Liver (tissue), 8 donors: ENCODE measurements at regions not wholly inside any gene's neighbourhood (a gene's known extent, or its start where the extent isn't known, plus 50 kb on each side); places are given as distances from the start of the nearest gene placed in this dataset.
A peak's percentile ranks its signal among the peaks of the same experiment; 100 is the strongest.

Source experiments
- DNase-seq: peaks from one replicate; pipeline ENCODE4 v3.0.0-alpha.2; 2017; ENCODE audit warnings: low spot score
- H3K27ac ChIP-seq, 2 donors: one replicate each; pipeline ENCODE4 v1.7.0; 2013; ENCODE audit warnings: inconsistent platforms in 2 of 2, low read length in 2 of 2, control low read depth in 1 of 2, low read depth in 1 of 2, mild to moderate bottlenecking in 1 of 2
- H3K27me3 ChIP-seq, 4 donors: one replicate each; pipeline versions ENCODE4 v1.6.1 to v1.7.0; 2013; ENCODE audit warnings: low read length in 3 of 4, inconsistent platforms in 1 of 4, mild to moderate bottlenecking in 1 of 4, moderate library complexity in 1 of 4; ENCODE audit not compliant: control insufficient read depth in 4 of 4, insufficient read depth in 4 of 4
- H3K36me3 ChIP-seq, 4 donors: one replicate each; pipeline versions ENCODE4 v1.6.1 to v1.7.0; 2013; ENCODE audit warnings: low read length in 3 of 4, mild to moderate bottlenecking in 3 of 4, low read depth in 1 of 4, moderate library complexity in 1 of 4; ENCODE audit not compliant: control insufficient read depth in 4 of 4, insufficient read depth in 3 of 4
- H3K4me1 ChIP-seq, 4 donors: one replicate each; pipeline versions ENCODE4 v1.6.1 to v1.7.0; 2013; ENCODE audit warnings: low read length in 3 of 4, mild to moderate bottlenecking in 3 of 4, moderate library complexity in 1 of 4; ENCODE audit not compliant: control insufficient read depth in 4 of 4, insufficient read depth in 4 of 4
- H3K4me3 ChIP-seq, 3 donors: one replicate each; pipeline versions ENCODE4 v1.6.1 to v1.7.0; 2013; ENCODE audit warnings: low read length in 3 of 3, control low read depth in 1 of 3, low read depth in 1 of 3, mild to moderate bottlenecking in 1 of 3
- H3K9ac ChIP-seq, 2 donors: one replicate each; pipeline ENCODE4 v1.7.0; 2013; ENCODE audit warnings: low read length in 2 of 2, mild to moderate bottlenecking in 2 of 2, moderate library complexity in 2 of 2, control low read depth in 1 of 2, low read depth in 1 of 2
- H3K9me3 ChIP-seq, 4 donors: one replicate each; pipeline versions ENCODE4 v1.6.1 to v1.7.0; 2013; ENCODE audit warnings: low read length in 3 of 4; ENCODE audit not compliant: control insufficient read depth in 4 of 4
- ATF3 ChIP-seq: IDR thresholded peaks from 2 replicates; pipeline ENCODE4 v1.6.1; 2016; ENCODE audit warnings: antibody characterized with exemption
- CTCF ChIP-seq: fragments of 150-350 bp; IDR thresholded peaks from 2 replicates; pipeline ENCODE4 v1.5.1; 2017; ENCODE audit warnings: improper control_type of control experiment, low read depth, low read length; ENCODE audit not compliant: missing input control
- FOXA2 ChIP-seq: IDR thresholded peaks from 2 replicates; pipeline ENCODE4 v1.6.1; 2016; ENCODE audit warnings: antibody characterized with exemption
- MAX ChIP-seq: IDR thresholded peaks from 2 replicates; pipeline ENCODE4 v1.6.1; 2016; ENCODE audit warnings: antibody characterized with exemption
- RAD21 ChIP-seq, 2 donors: IDR thresholded peaks; 2 replicates each; pipeline ENCODE4 v1.6.1; 2016; ENCODE audit warnings: antibody characterized with exemption in 2 of 2, mild to moderate bottlenecking in 2 of 2
- SP1 ChIP-seq: IDR thresholded peaks from 2 replicates; pipeline ENCODE4 v1.6.1; 2018; ENCODE audit warnings: antibody characterized with exemption, mild to moderate bottlenecking
- YY1 ChIP-seq: IDR thresholded peaks from 2 replicates; pipeline ENCODE4 v1.6.1; 2016; ENCODE audit warnings: antibody characterized with exemption, mild to moderate bottlenecking
- WGBS: extraction: QIAGEN DNeasy Blood & Tissue Kit; methylation state at CpG from one replicate; pipeline ENCODE4 v1.1.7; 2013; 5-methylcytosine and 5-hydroxymethylcytosine counted together
- donor health status: healthy.
- donor health status: healthy.
- donor health status: healthy.
- donor health status: healthy.
- donor health status: healthy.

- Histone ChIP-seq H3K4me1 (peaks cover 6 to 29% (median 16%) of the 10 kb centered on the region in 4 donors), H3K9me3 (no peaks in the 10 kb centered on the region), H3K36me3 (peaks cover 0 to 5% (median 0%) of the 10 kb centered on the region in 4 donors), H3K27ac (no peak overlapping the region), H3K27me3 (no peaks in the 10 kb centered on the region), H3K4me3 (no peak overlapping the region), H3K9ac (no peak overlapping the region)
- no peak for DNase-seq
- 87% methylated on average over 4 of the region's 4 CpGs for WGBS
- TF ChIP-seq SP1 (no peak), MAX (no peak), ATF3 (no peak), CTCF (no peak), YY1 (no peak), RAD21 (IDR thresholded peaks at IDR 0.05) (no peak), FOXA2 (no peak)
These were observed 275.3 kb upstream of the MKLN1 start for GRCh38 chr7:131052285-131052904.

GRCh38 chr7:131056007-131056406 lies 271.7 kb upstream of the MKLN1 start:
- WGBS: 82% methylated on average over 2 of the region's 2 CpGs
- no peaks in the 10 kb centered on the region for H3K27me3 ChIP-seq
- H3K4me1 ChIP-seq: peaks cover 6 to 29% (median 17%) of the 10 kb centered on the region in 4 donors

More at GRCh38 chr7:131056007-131056406, 271.7 kb upstream of the MKLN1 start:
- peaks cover 0 to 5% (median 0%) of the 10 kb centered on the region in 4 donors for H3K36me3 ChIP-seq
- H3K9ac ChIP-seq: no peak overlapping the region
- no peaks in the 10 kb centered on the region for H3K9me3 ChIP-seq
- no peak for TF ChIP-seq CTCF
- no peak overlapping the region for H3K4me3 ChIP-seq
- peak overlapping the region; percentile 38 to 93 for H3K27ac ChIP-seq
- no peak for DNase-seq
